Fibroblast of skin of left biceps (primary cell): ENCODE measurements at regions not wholly inside any gene's neighbourhood (a gene's known extent, or its start where the extent isn't known, plus 50 kb on each side); places are given as distances from the start of the nearest gene placed in this dataset.
"Not testable (repeated sequence)": the region's sequence is repeated elsewhere in the genome, so short reads cannot be mapped to it uniquely, and the experiment has no call there.

Experiments used
- DNase-seq, 2 experiments: peaks; one replicate each; pipeline ENCODE4 v3.0.0-alpha.2; 2013; ENCODE audit warnings: low read depth in 2 of 2

GRCh38 chr9:135379540-135380267 lies 99.9 kb upstream of the PPP1R26 start:
- DNase-seq: no peak

- no peak for DNase-seq
Measured at GRCh38 chr9:135380311-135380960, 99.1 kb upstream of the PPP1R26 start.

- DNase-seq: no peak
Measured at GRCh38 chr9:135381762-135382310, 97.7 kb upstream of the PPP1R26 start.

- no peak for DNase-seq
Measured at GRCh38 chr9:135384226-135384625, 95.4 kb upstream of the PPP1R26 start.

- not testable (repeated sequence) for DNase-seq
Measured at GRCh38 chr9:135384815-135385405, 94.7 kb upstream of the PPP1R26 start.

- no peak for DNase-seq
Measured at GRCh38 chr9:135385793-135386192, 93.8 kb upstream of the PPP1R26 start.

- no peak for DNase-seq
Measured at GRCh38 chr9:135387976-135388375, 91.6 kb upstream of the PPP1R26 start.

- no peak for DNase-seq
Measured at GRCh38 chr9:135388530-135388929, 91.1 kb upstream of the PPP1R26 start.

GRCh38 chr9:135391759-135392158 lies 87.8 kb upstream of the PPP1R26 start:
- no peak for DNase-seq

GRCh38 chr9:135392511-135392910 lies 87.1 kb upstream of the PPP1R26 start:
- DNase-seq: no peak

GRCh38 chr9:135394131-135394530 lies 85.5 kb upstream of the PPP1R26 start:
- no peak for DNase-seq

GRCh38 chr9:135394699-135395645 lies 84.6 kb upstream of the PPP1R26 start:
- no peak for DNase-seq

- no peak for DNase-seq
Measured at GRCh38 chr9:135397142-135397541, 82.4 kb upstream of the PPP1R26 start.

- DNase-seq: no peak
Measured at GRCh38 chr9:135399000-135399649, 80.5 kb upstream of the PPP1R26 start.

- DNase-seq: no peak
Measured at GRCh38 chr9:135400496-135400895, 79.1 kb upstream of the PPP1R26 start.

- no peak for DNase-seq
Measured at GRCh38 chr9:135401218-135401617, 78.4 kb upstream of the PPP1R26 start.

GRCh38 chr9:135402048-135402738 lies 77.4 kb upstream of the PPP1R26 start:
- DNase-seq: no peak

- no peak for DNase-seq
Measured at GRCh38 chr9:135402739-135403695, 76.6 kb upstream of the PPP1R26 start.

GRCh38 chr9:135403733-135404450 lies 75.7 kb upstream of the PPP1R26 start:
- DNase-seq: no peak
